ENCODE measurements at regions not wholly inside any gene's neighbourhood (a gene's known extent, or its start where the extent isn't known, plus 50 kb on each side); places are given as distances from the start of the nearest gene placed in this dataset.
"Not testable (repeated sequence)": the region's sequence is repeated elsewhere in the genome, so short reads cannot be mapped to it uniquely, and the experiment has no call there.

GRCh38 chr14:101289911-101290310 is 271.4 kb upstream of the DIO3 start:
- TF ChIP-seq CTCF (IDR thresholded peaks at IDR 0.05; ENCODE audit: extremely low read depth, missing control alignments): no peak

GRCh38 chr14:101290611-101291010 is 270.7 kb upstream of the DIO3 start:
- DNase-seq (ENCODE audit: low spot score): no peak
- TF ChIP-seq CTCF (IDR thresholded peaks at IDR 0.05; ENCODE audit: extremely low read depth, missing control alignments): no peak

More at GRCh38 chr14:101289911-101290310, 271.4 kb upstream of the DIO3 start:
- DNase-seq (ENCODE audit: low spot score): no peak

- no peak for DNase-seq (ENCODE audit: low spot score)
- no peak for TF ChIP-seq CTCF (IDR thresholded peaks at IDR 0.05; ENCODE audit: extremely low read depth, missing control alignments)
Measured at GRCh38 chr14:101291390-101291789, 269.9 kb upstream of the DIO3 start.

- no peak for TF ChIP-seq CTCF (IDR thresholded peaks at IDR 0.05; ENCODE audit: extremely low read depth, missing control alignments)
Measured at GRCh38 chr14:101292448-101292847, 268.8 kb upstream of the DIO3 start.

GRCh38 chr14:101293605-101294004 is 267.7 kb upstream of the DIO3 start:
- DNase-seq (ENCODE audit: low spot score): no peak
- TF ChIP-seq CTCF (IDR thresholded peaks at IDR 0.05; ENCODE audit: extremely low read depth, missing control alignments): no peak

More at GRCh38 chr14:101292448-101292847, 268.8 kb upstream of the DIO3 start:
- no peak for DNase-seq (ENCODE audit: low spot score)

GRCh38 chr14:101294136-101294535 is 267.2 kb upstream of the DIO3 start:
- no peak for TF ChIP-seq CTCF (IDR thresholded peaks at IDR 0.05; ENCODE audit: extremely low read depth, missing control alignments)

GRCh38 chr14:101299781-101300180 is 261.5 kb upstream of the DIO3 start:
- DNase-seq (ENCODE audit: low spot score): not testable (repeated sequence)

More at GRCh38 chr14:101294136-101294535, 267.2 kb upstream of the DIO3 start:
- no peak for DNase-seq (ENCODE audit: low spot score)

GRCh38 chr14:101301011-101301410 is 260.3 kb upstream of the DIO3 start:
- no peak for DNase-seq (ENCODE audit: low spot score)
- no peak for TF ChIP-seq CTCF (IDR thresholded peaks at IDR 0.05; ENCODE audit: extremely low read depth, missing control alignments)

GRCh38 chr14:101307162-101307561 is 254.1 kb upstream of the DIO3 start:
- not testable (repeated sequence) for DNase-seq (ENCODE audit: low spot score)

- not testable (repeated sequence) for DNase-seq (ENCODE audit: low spot score)
Measured at GRCh38 chr14:101311186-101311585, 250.1 kb upstream of the DIO3 start.

All from GM20000 (cell line).